ENCODE measurements at regions not wholly inside any gene's neighbourhood (a gene's known extent, or its start where the extent isn't known, plus 50 kb on each side); places are given as distances from the start of the nearest gene placed in this dataset.

DNA sequence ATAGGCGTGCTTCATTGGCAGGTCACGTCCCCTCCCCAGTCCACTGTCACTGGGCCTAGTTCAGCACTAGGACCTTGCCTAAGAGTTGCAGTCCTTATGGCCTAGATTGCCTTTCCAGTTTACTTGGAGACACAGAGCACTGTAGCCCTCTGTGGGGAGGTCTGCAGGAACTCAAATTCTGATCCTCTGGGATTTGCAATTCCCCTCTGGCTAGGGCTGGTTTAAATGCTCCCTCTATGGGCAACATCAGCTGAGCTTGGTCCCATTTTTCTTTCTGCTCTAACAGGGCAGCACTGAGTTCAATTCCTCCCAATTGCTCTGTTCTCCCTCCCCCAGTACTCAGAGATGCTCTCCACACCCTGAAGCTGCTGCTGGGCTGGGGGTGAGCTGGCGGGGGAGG lies 358.2 kb downstream of the HTR1A start:
- no peak overlapping the region for H2AFZ ChIP-seq (ENCODE audit: low read depth)
- no peak overlapping the region for H3K4me3 ChIP-seq (IDR thresholded peaks at IDR 0.05; ENCODE audit: insufficient read depth, low read depth, low read length)

DNA sequence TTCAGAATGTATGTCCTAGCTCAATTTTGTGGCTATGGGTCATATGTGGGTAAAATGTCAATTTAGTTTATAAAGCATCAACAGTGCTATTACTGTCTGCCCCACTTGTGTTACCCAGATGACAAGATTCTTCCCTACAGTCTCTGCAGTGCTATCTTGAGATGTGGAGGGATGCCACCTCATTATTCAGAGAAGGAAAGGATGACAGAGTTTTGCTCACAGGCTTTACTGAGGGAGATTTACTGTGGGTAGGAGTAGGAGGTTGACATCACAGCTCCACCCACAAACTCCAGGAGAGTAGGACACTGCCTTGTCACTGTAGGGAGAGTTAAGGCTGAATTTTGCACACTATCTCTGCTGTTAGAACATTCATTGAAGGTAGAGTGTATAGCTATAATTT lies 359.3 kb downstream of the HTR1A start:
- Histone ChIP-seq H3K79me2 (ENCODE audit: insufficient read depth, low read depth) (no peaks in the 10 kb centered on the region), H3K27ac (no peak overlapping the region), H3K4me3 (IDR thresholded peaks at IDR 0.05; ENCODE audit: insufficient read depth, low read depth, low read length) (no peak overlapping the region), H3K9ac (no peak overlapping the region), H3K4me1 (ENCODE audit: low read depth, poor library complexity, severe bottlenecking) (no peaks in the 10 kb centered on the region), H4K20me1 (ENCODE audit: insufficient read depth) (no peaks in the 10 kb centered on the region), H2AFZ (ENCODE audit: low read depth) (no peak overlapping the region), H3K36me3 (ENCODE audit: insufficient read depth) (no peaks in the 10 kb centered on the region), H3K4me2 (no peak overlapping the region), H3K27me3 (ENCODE audit: insufficient read depth, low read depth) (no peaks in the 10 kb centered on the region)
- TF ChIP-seq, protein P1, sequence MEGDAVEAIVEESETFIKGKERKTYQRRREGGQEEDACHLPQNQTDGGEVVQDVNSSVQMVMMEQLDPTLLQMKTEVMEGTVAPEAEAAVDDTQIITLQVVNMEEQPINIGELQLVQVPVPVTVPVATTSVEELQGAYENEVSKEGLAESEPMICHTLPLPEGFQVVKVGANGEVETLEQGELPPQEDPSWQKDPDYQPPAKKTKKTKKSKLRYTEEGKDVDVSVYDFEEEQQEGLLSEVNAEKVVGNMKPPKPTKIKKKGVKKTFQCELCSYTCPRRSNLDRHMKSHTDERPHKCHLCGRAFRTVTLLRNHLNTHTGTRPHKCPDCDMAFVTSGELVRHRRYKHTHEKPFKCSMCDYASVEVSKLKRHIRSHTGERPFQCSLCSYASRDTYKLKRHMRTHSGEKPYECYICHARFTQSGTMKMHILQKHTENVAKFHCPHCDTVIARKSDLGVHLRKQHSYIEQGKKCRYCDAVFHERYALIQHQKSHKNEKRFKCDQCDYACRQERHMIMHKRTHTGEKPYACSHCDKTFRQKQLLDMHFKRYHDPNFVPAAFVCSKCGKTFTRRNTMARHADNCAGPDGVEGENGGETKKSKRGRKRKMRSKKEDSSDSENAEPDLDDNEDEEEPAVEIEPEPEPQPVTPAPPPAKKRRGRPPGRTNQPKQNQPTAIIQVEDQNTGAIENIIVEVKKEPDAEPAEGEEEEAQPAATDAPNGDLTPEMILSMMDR (conservative IDR thresholded peaks at IDR 0.05; ENCODE audit: low read depth, low read length), result no peak

More for the DNA sequence above, 358.2 kb downstream of the HTR1A start:
- Histone ChIP-seq H3K9ac (no peak overlapping the region), H3K4me2 (no peak overlapping the region), H3K79me2 (ENCODE audit: insufficient read depth, low read depth) (no peaks in the 10 kb centered on the region), H4K20me1 (ENCODE audit: insufficient read depth) (no peaks in the 10 kb centered on the region), H3K27me3 (ENCODE audit: insufficient read depth, low read depth) (no peaks in the 10 kb centered on the region), H3K36me3 (ENCODE audit: insufficient read depth) (no peaks in the 10 kb centered on the region), H3K4me1 (ENCODE audit: low read depth, poor library complexity, severe bottlenecking) (no peaks in the 10 kb centered on the region), H3K27ac (no peak overlapping the region)
- TF ChIP-seq, protein P1 (conservative IDR thresholded peaks at IDR 0.05; ENCODE audit: low read depth, low read length), result no peak

DNA sequence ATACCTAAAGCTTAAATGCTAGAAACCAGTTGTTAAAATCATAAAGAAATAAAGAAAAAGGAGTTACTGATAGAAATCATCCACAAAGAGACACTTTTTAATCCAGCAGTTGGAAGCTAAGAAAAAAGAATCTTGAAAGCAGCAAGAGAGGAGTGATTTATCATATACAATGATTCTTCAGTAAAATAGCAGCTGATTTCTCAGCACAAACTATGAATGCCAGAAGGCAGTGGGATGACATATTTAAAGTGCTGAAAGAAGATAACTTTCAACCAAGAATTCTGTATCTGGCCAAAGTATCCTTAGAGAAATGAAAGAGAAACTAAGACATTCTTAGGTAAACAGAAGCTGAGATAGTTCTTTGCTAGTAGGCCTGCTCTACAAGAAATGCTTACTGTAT lies 366.0 kb downstream of the HTR1A start:
- H3K4me2 ChIP-seq, result no peak overlapping the region
- H3K4me1 ChIP-seq (ENCODE audit: low read depth, poor library complexity, severe bottlenecking), result no peaks in the 10 kb centered on the region
- no peak overlapping the region for H3K27ac ChIP-seq
- no peak overlapping the region for H3K9ac ChIP-seq
- no peak overlapping the region for H2AFZ ChIP-seq (ENCODE audit: low read depth)
- no peaks in the 10 kb centered on the region for H4K20me1 ChIP-seq (ENCODE audit: insufficient read depth)
- no peaks in the 10 kb centered on the region for H3K36me3 ChIP-seq (ENCODE audit: insufficient read depth)
- TF ChIP-seq, protein P1 (conservative IDR thresholded peaks at IDR 0.05; ENCODE audit: low read depth, low read length), result no peak
- H3K27me3 ChIP-seq (ENCODE audit: insufficient read depth, low read depth), result no peaks in the 10 kb centered on the region
- no peaks in the 10 kb centered on the region for H3K79me2 ChIP-seq (ENCODE audit: insufficient read depth, low read depth)
- no peak overlapping the region for H3K4me3 ChIP-seq (IDR thresholded peaks at IDR 0.05; ENCODE audit: insufficient read depth, low read depth, low read length)

DNA sequence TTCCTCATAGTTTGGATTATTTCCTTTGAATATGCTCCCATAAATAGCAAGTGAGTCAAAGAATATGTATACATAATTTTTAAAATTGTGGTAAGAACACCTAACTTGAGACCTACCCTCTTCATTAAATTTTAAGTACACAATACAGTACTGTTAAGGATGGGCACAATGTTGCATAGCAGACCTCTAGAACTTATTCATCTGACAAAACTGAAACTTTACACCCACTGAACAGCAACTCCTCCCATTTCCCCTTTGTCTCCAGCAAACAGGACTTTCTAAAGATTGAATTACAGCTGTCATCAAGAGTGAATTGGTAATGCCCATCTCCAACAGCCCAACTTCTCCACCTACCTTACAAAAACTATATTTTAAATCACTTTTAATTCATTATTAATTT lies 388.9 kb downstream of the HTR1A start:
- no peaks in the 10 kb centered on the region for H4K20me1 ChIP-seq (ENCODE audit: insufficient read depth)
- H3K27me3 ChIP-seq (ENCODE audit: insufficient read depth, low read depth), result no peaks in the 10 kb centered on the region
- TF ChIP-seq, protein P1 (conservative IDR thresholded peaks at IDR 0.05; ENCODE audit: low read depth, low read length), result no peak
- no peaks in the 10 kb centered on the region for H3K79me2 ChIP-seq (ENCODE audit: insufficient read depth, low read depth)
- no peak overlapping the region for H3K9ac ChIP-seq
- no peak overlapping the region for H2AFZ ChIP-seq (ENCODE audit: low read depth)
- no peak overlapping the region for H3K4me2 ChIP-seq
- no peak overlapping the region for H3K4me3 ChIP-seq (IDR thresholded peaks at IDR 0.05; ENCODE audit: insufficient read depth, low read depth, low read length)
- H3K27ac ChIP-seq, result no peak overlapping the region
- no peaks in the 10 kb centered on the region for H3K36me3 ChIP-seq (ENCODE audit: insufficient read depth)
- peaks cover 9% of the 10 kb centered on the region for H3K4me1 ChIP-seq (ENCODE audit: low read depth, poor library complexity, severe bottlenecking)
